CD4-positive, CD25-positive, alpha-beta regulatory T cell (primary cell): ENCODE measurements at regions not wholly inside any gene's neighbourhood (a gene's known extent, or its start where the extent isn't known, plus 50 kb on each side); places are given as distances from the start of the nearest gene placed in this dataset.
A peak's percentile ranks its signal among the peaks of the same experiment; 100 is the strongest.

ENCODE experiments used
- ATAC-seq, 2 donors: fragments of 150-1000 bp; cut with Tn5 transposase; one replicate each; pipeline ENCODE4 v1.10.0; 2021; ENCODE audit warnings: low read depth in 2 of 2, moderate number of reproducible peaks in 2 of 2, moderate library complexity in 1 of 2
- DNase-seq, 3 donors: peaks; one replicate each; pipeline versions ENCODE4 v3.0.0 to v3.0.0-alpha.2; 2012 to 2022; ENCODE audit warnings: mixed read lengths in 1 of 3
- H3K27ac ChIP-seq: one replicate; pipeline ENCODE4 v1.7.0; 2013; ENCODE audit warnings: mild to moderate bottlenecking, low read length; ENCODE audit not compliant: insufficient read depth, poor library complexity, severe bottlenecking
- H3K27me3 ChIP-seq: one replicate; pipeline ENCODE4 v1.7.0; 2013; ENCODE audit warnings: low read length; ENCODE audit not compliant: control insufficient read depth, insufficient read depth
- H3K36me3 ChIP-seq: one replicate; pipeline ENCODE4 v1.7.0; 2013; ENCODE audit warnings: mild to moderate bottlenecking, low read length, moderate library complexity; ENCODE audit not compliant: control insufficient read depth, insufficient read depth
- H3K4me1 ChIP-seq: 2 replicates; pipeline ENCODE4 v1.7.0; 2013; ENCODE audit warnings: mild to moderate bottlenecking, low read length; ENCODE audit not compliant: insufficient read depth, control insufficient read depth, poor library complexity, severe bottlenecking
- H3K4me3 ChIP-seq: one replicate; pipeline ENCODE4 v1.7.0; 2013; ENCODE audit warnings: low read depth, mild to moderate bottlenecking, low read length, moderate library complexity
- H3K9me3 ChIP-seq, 2 experiments: 1 replicate in 1 of 2; 2 replicates in 1 of 2; pipeline ENCODE4 v1.7.0; 2013; ENCODE audit warnings: low read length in 2 of 2, mild to moderate bottlenecking in 1 of 2, moderate library complexity in 1 of 2; ENCODE audit not compliant: control insufficient read depth in 2 of 2
- H3K27ac Mint-ChIP-seq, 3 donors: one replicate each; pipeline ENCODE4 v1.8.0; 2020 to 2022; ENCODE audit warnings: mild to moderate bottlenecking in 3 of 3, mixed read lengths in 3 of 3, moderate library complexity in 2 of 3
- H3K27me3 Mint-ChIP-seq: one replicate; pipeline ENCODE4 v1.8.0; 2022; ENCODE audit warnings: mild to moderate bottlenecking, mixed read lengths
- H3K36me3 Mint-ChIP-seq: one replicate; pipeline ENCODE4 v1.8.0; 2020; ENCODE audit warnings: mixed read lengths
- H3K4me1 Mint-ChIP-seq, 4 donors: one replicate each; pipeline ENCODE4 v1.8.0; 2020 to 2022; ENCODE audit warnings: mixed read lengths in 4 of 4, mild to moderate bottlenecking in 1 of 4
- H3K4me3 Mint-ChIP-seq, 4 donors: one replicate each; pipeline ENCODE4 v1.8.0; 2020 to 2022; ENCODE audit warnings: mild to moderate bottlenecking in 4 of 4, mixed read lengths in 4 of 4, moderate library complexity in 3 of 4
- H3K9me3 Mint-ChIP-seq, 7 donors: one replicate each; pipeline ENCODE4 v1.8.0; 2020 to 2022; ENCODE audit warnings: mixed read lengths in 7 of 7, mild to moderate bottlenecking in 3 of 7, moderate library complexity in 2 of 7

- no peak overlapping the region for H3K27ac Mint-ChIP-seq
- H3K9me3 ChIP-seq = no peaks in the 10 kb centered on the region
- H3K4me1 ChIP-seq = no peaks in the 10 kb centered on the region
- H3K4me3 Mint-ChIP-seq = no peak overlapping the region
- peaks cover 9% of the 10 kb centered on the region for H3K27me3 Mint-ChIP-seq
- no peaks in the 10 kb centered on the region for H3K36me3 Mint-ChIP-seq
- no peak overlapping the region for H3K27ac ChIP-seq
- H3K9me3 Mint-ChIP-seq = peaks cover 0 to 3% (median 0%) of the 10 kb centered on the region in 7 donors
- H3K27me3 ChIP-seq = no peaks in the 10 kb centered on the region
- peaks cover 0 to 9% (median 3%) of the 10 kb centered on the region in 4 donors for H3K4me1 Mint-ChIP-seq
- no peak overlapping the region for H3K4me3 ChIP-seq
- DNase-seq (no peak), ATAC-seq (no peak)
- no peaks in the 10 kb centered on the region for H3K36me3 ChIP-seq
These were observed 188.1 kb downstream of the CTTN start for GRCh38 chr11:70586261-70587074.

GRCh38 chr11:70587075-70587389, 188.7 kb downstream of the CTTN start:
- ATAC-seq (no peak), DNase-seq (no peak)
- Histone ChIP-seq H3K27me3 (no peaks in the 10 kb centered on the region), H3K27ac (no peak overlapping the region), H3K36me3 (no peaks in the 10 kb centered on the region), H3K9me3 (no peaks in the 10 kb centered on the region), H3K4me3 (no peak overlapping the region), H3K4me1 (no peaks in the 10 kb centered on the region)
- H3K9me3 Mint-ChIP-seq = peaks cover 0 to 3% (median 0%) of the 10 kb centered on the region in 7 donors
- H3K36me3 Mint-ChIP-seq = no peaks in the 10 kb centered on the region
- H3K27ac Mint-ChIP-seq = no peak overlapping the region
- H3K4me1 Mint-ChIP-seq = peaks cover 0 to 9% (median 3%) of the 10 kb centered on the region in 4 donors
- no peak overlapping the region for H3K4me3 Mint-ChIP-seq
- H3K27me3 Mint-ChIP-seq = peaks cover 9% of the 10 kb centered on the region

GRCh38 chr11:70590356-70590991, 192.1 kb downstream of the CTTN start:
- no peaks in the 10 kb centered on the region for H3K36me3 ChIP-seq
- Mint-ChIP-seq H3K36me3 (no peaks in the 10 kb centered on the region), H3K4me3 (no peak overlapping the region), H3K4me1 (peaks cover 0 to 9% (median 3%) of the 10 kb centered on the region in 4 donors), H3K9me3 (peaks cover 0 to 1% (median 0%) of the 10 kb centered on the region in 7 donors), H3K27ac (peak overlapping the region in 1 of 3 donors; percentile 32), H3K27me3 (peaks cover 9% of the 10 kb centered on the region)
- no peak overlapping the region for H3K27ac ChIP-seq
- no peak overlapping the region for H3K4me3 ChIP-seq
- no peaks in the 10 kb centered on the region for H3K27me3 ChIP-seq
- DNase-seq = no peak
- no peaks in the 10 kb centered on the region for H3K4me1 ChIP-seq
- ATAC-seq = no peak
- no peaks in the 10 kb centered on the region for H3K9me3 ChIP-seq

GRCh38 chr11:70592641-70593165, 194.4 kb downstream of the CTTN start:
- H3K4me3 Mint-ChIP-seq = no peak overlapping the region
- DNase-seq (no peak), ATAC-seq (no peak)
- H3K4me1 ChIP-seq = no peaks in the 10 kb centered on the region
- no peaks in the 10 kb centered on the region for H3K36me3 Mint-ChIP-seq
- H3K27me3 ChIP-seq = no peaks in the 10 kb centered on the region
- H3K4me3 ChIP-seq = no peak overlapping the region
- H3K9me3 ChIP-seq = no peaks in the 10 kb centered on the region
- H3K27me3 Mint-ChIP-seq = peaks cover 9% of the 10 kb centered on the region
- H3K27ac ChIP-seq = no peak overlapping the region
- no peak overlapping the region for H3K27ac Mint-ChIP-seq
- no peaks in the 10 kb centered on the region for H3K36me3 ChIP-seq
- H3K9me3 Mint-ChIP-seq = peaks cover 0 to 1% (median 0%) of the 10 kb centered on the region in 7 donors
- H3K4me1 Mint-ChIP-seq = peaks cover 0 to 9% (median 3%) of the 10 kb centered on the region in 4 donors

- Histone ChIP-seq H3K4me3 (no peak overlapping the region), H3K27me3 (no peaks in the 10 kb centered on the region)
- no peaks in the 10 kb centered on the region for H3K36me3 Mint-ChIP-seq
These were observed 195.2 kb downstream of the CTTN start for GRCh38 chr11:70593446-70593983.

GRCh38 chr11:70594031-70594430, 195.7 kb downstream of the CTTN start:
- no peak overlapping the region for H3K27ac Mint-ChIP-seq
- DNase-seq (no peak), ATAC-seq (no peak)
- Histone ChIP-seq H3K27me3 (no peaks in the 10 kb centered on the region), H3K27ac (no peak overlapping the region), H3K9me3 (no peaks in the 10 kb centered on the region), H3K4me1 (no peaks in the 10 kb centered on the region), H3K4me3 (no peak overlapping the region), H3K36me3 (no peaks in the 10 kb centered on the region)
- H3K36me3 Mint-ChIP-seq = no peaks in the 10 kb centered on the region
- H3K4me3 Mint-ChIP-seq = no peak overlapping the region
- peaks cover 0 to 1% (median 0%) of the 10 kb centered on the region in 7 donors for H3K9me3 Mint-ChIP-seq
- H3K4me1 Mint-ChIP-seq = peaks cover 0 to 9% (median 3%) of the 10 kb centered on the region in 4 donors
- peaks cover 5% of the 10 kb centered on the region for H3K27me3 Mint-ChIP-seq

More at GRCh38 chr11:70593446-70593983, 195.2 kb downstream of the CTTN start:
- Histone ChIP-seq H3K9me3 (no peaks in the 10 kb centered on the region), H3K27ac (no peak overlapping the region), H3K4me1 (no peaks in the 10 kb centered on the region), H3K36me3 (no peaks in the 10 kb centered on the region)
- H3K4me3 Mint-ChIP-seq = no peak overlapping the region
- H3K27ac Mint-ChIP-seq = no peak overlapping the region
- H3K9me3 Mint-ChIP-seq = peaks cover 0 to 1% (median 0%) of the 10 kb centered on the region in 7 donors
- no peak for ATAC-seq
- no peak for DNase-seq
- H3K27me3 Mint-ChIP-seq = peaks cover 9% of the 10 kb centered on the region
- peaks cover 0 to 9% (median 3%) of the 10 kb centered on the region in 4 donors for H3K4me1 Mint-ChIP-seq

- H3K9me3 Mint-ChIP-seq = peaks cover 0 to 1% (median 0%) of the 10 kb centered on the region in 7 donors
- no peak overlapping the region for H3K4me3 Mint-ChIP-seq
- no peaks in the 10 kb centered on the region for H3K9me3 ChIP-seq
- no peak overlapping the region for H3K4me3 ChIP-seq
- H3K36me3 Mint-ChIP-seq = no peaks in the 10 kb centered on the region
- DNase-seq = no peak
- no peaks in the 10 kb centered on the region for H3K27me3 ChIP-seq
- H3K4me1 Mint-ChIP-seq = peaks cover 0 to 7% (median 2%) of the 10 kb centered on the region in 4 donors
- H3K36me3 ChIP-seq = no peaks in the 10 kb centered on the region
- ATAC-seq = no peak
- peaks cover 5% of the 10 kb centered on the region for H3K27me3 Mint-ChIP-seq
- no peak overlapping the region for H3K27ac Mint-ChIP-seq
- no peaks in the 10 kb centered on the region for H3K4me1 ChIP-seq
- H3K27ac ChIP-seq = no peak overlapping the region
These were observed 196.3 kb downstream of the CTTN start for GRCh38 chr11:70594606-70595005.
